NCI-H1436 (cell line): ENCODE measurements at regions not wholly inside any gene's neighbourhood (a gene's known extent, or its start where the extent isn't known, plus 50 kb on each side); places are given as distances from the start of the nearest gene placed in this dataset.
"Not testable (repeated sequence)": the region's sequence is repeated elsewhere in the genome, so short reads cannot be mapped to it uniquely, and the experiment has no call there.

Experiments
- DNase-seq: peaks from one replicate; lab custom pipeline; 2025; lab: John Stamatoyannopoulos, UW

- DNase-seq = no peak
These were observed 195.8 kb downstream of the MATN1 start for GRCh38 chr1:30527511-30528140.

- no peak for DNase-seq
These were observed 196.6 kb downstream of the MATN1 start for GRCh38 chr1:30526652-30527345.

GRCh38 chr1:30525971-30526651 is 197.3 kb downstream of the MATN1 start:
- DNase-seq = no peak

- no peak for DNase-seq
These were observed 197.8 kb downstream of the MATN1 start for GRCh38 chr1:30525631-30525970.

GRCh38 chr1:30524840-30525617 is 198.4 kb downstream of the MATN1 start:
- no peak for DNase-seq

- not testable (repeated sequence) for DNase-seq
These were observed 199.3 kb downstream of the MATN1 start for GRCh38 chr1:30524025-30524555.

GRCh38 chr1:30523055-30524020 is 200.0 kb downstream of the MATN1 start:
- no peak for DNase-seq

- no peak for DNase-seq
These were observed 201.1 kb downstream of the MATN1 start for GRCh38 chr1:30522031-30523004.

- DNase-seq = no peak
These were observed 202.0 kb downstream of the MATN1 start for GRCh38 chr1:30521261-30521865.

- DNase-seq = no peak
These were observed 202.9 kb downstream of the MATN1 start for GRCh38 chr1:30520476-30520875.

- DNase-seq = no peak
These were observed 204.1 kb downstream of the MATN1 start for GRCh38 chr1:30519201-30519763.

- DNase-seq = no peak
These were observed 204.7 kb downstream of the MATN1 start for GRCh38 chr1:30518696-30519095.

- DNase-seq = no peak
These were observed 205.2 kb downstream of the MATN1 start for GRCh38 chr1:30518186-30518585.

- peak; percentile 20 for DNase-seq
These were observed 205.7 kb downstream of the MATN1 start for GRCh38 chr1:30517666-30518065.

GRCh38 chr1:30517241-30517640 is 206.1 kb downstream of the MATN1 start:
- DNase-seq = not testable (repeated sequence)

- no peak for DNase-seq
These were observed 206.9 kb downstream of the MATN1 start for GRCh38 chr1:30516485-30516858.

GRCh38 chr1:30515755-30516484 is 207.5 kb downstream of the MATN1 start:
- no peak for DNase-seq

- DNase-seq = no peak
These were observed 208.4 kb downstream of the MATN1 start for GRCh38 chr1:30514945-30515344.
